Mammary epithelial cell (primary cell): ENCODE measurements at regions not wholly inside any gene's neighbourhood (a gene's known extent, or its start where the extent isn't known, plus 50 kb on each side); places are given as distances from the start of the nearest gene placed in this dataset.

ENCODE experiments used
- CTCF ChIP-seq, 2 donors: IDR thresholded peaks in 1 of 2; conservative IDR thresholded peaks in 1 of 2; 2 replicates each; pipeline ENCODE4 v1.5.1; 2011 to 2012; ENCODE audit warnings: inconsistent platforms in 2 of 2, low read length in 2 of 2, mild to moderate bottlenecking in 2 of 2, control low read depth in 1 of 2, low read depth in 1 of 2; ENCODE audit not compliant: insufficient read depth in 1 of 2; ENCODE audit errors: extremely low read depth in 1 of 2
- EZH2 ChIP-seq: IDR thresholded peaks from 2 replicates; pipeline ENCODE4 v1.6.1; 2012; ENCODE audit warnings: low read length, inconsistent platforms, borderline replicate concordance

GRCh38 chr4:43146198-43146597 lies 253.7 kb downstream of the GRXCR1 start:
- TF ChIP-seq CTCF (conservative IDR thresholded peaks at IDR 0.05 in 1 of 2, IDR thresholded peaks at IDR 0.05 in 1 of 2; ENCODE audit: extremely low read depth in 1 of 2, insufficient read depth in 1 of 2, low read depth in 1 of 2, low read length in 2 of 2) (no peak), EZH2 (no peak)
